Sciatic nerve (tissue), 2 donors: ENCODE measurements at regions not wholly inside any gene's neighbourhood (a gene's known extent, or its start where the extent isn't known, plus 50 kb on each side); places are given as distances from the start of the nearest gene placed in this dataset.
"Not testable (repeated sequence)": the region's sequence is repeated elsewhere in the genome, so short reads cannot be mapped to it uniquely, and the experiment has no call there.

ENCODE experiments used
- ATAC-seq: fragments of 200-7000 bp; cut with Tn5 transposase; one replicate; pipeline ENCODE4 v1.9.1; 2020; ENCODE audit warnings: mild to moderate bottlenecking, moderate library complexity
- DNase-seq: peaks from one replicate; pipeline ENCODE4 v3.0.0-alpha.2; 2020; ENCODE audit warnings: low spot score
- intact Hi-C: fragments of 100-400 bp; cut with DNase I; formaldehyde crosslinking; loops from one replicate; pipeline ENCODE4 v1.14.2; 2022
- donor health status: DM: no; HTN: no; CAD: no.
- donor health status: DM: no; HTN: no; CAD: no.

- ATAC-seq = no peak
- intact Hi-C loops = no loop called here
- no peak for DNase-seq
These were observed 123.3 kb upstream of the GRM7 start for GRCh38 chr3:6737630-6738029.

- intact Hi-C loops = no loop called here
- ATAC-seq (no peak), DNase-seq (no peak)
These were observed 121.6 kb upstream of the GRM7 start for GRCh38 chr3:6739288-6739687.

- no peak for DNase-seq
- ATAC-seq = no peak
- intact Hi-C loops = no loop called here
These were observed 117.7 kb upstream of the GRM7 start for GRCh38 chr3:6743067-6743720.

GRCh38 chr3:6746443-6746842 is 114.5 kb upstream of the GRM7 start:
- ATAC-seq (no peak), DNase-seq (no peak)
- intact Hi-C loops = no loop called here

- no peak for DNase-seq
These were observed 113.9 kb upstream of the GRM7 start for GRCh38 chr3:6747017-6747416.

GRCh38 chr3:6750782-6751181 is 110.1 kb upstream of the GRM7 start:
- intact Hi-C loops = no loop called here
- no peak for DNase-seq
- no peak for ATAC-seq

More at GRCh38 chr3:6747017-6747416, 113.9 kb upstream of the GRM7 start:
- no peak for ATAC-seq
- intact Hi-C loops = no loop called here

GRCh38 chr3:6753536-6753935 is 107.4 kb upstream of the GRM7 start:
- ATAC-seq = no peak
- intact Hi-C loops = no loop called here
- no peak for DNase-seq

- ATAC-seq, intact Hi-C loops, DNase-seq: not testable (repeated sequence)
These were observed 91.2 kb upstream of the GRM7 start for GRCh38 chr3:6769532-6770396.

- ATAC-seq (no peak), DNase-seq (no peak)
- intact Hi-C loops = no loop called here
These were observed 90.6 kb upstream of the GRM7 start for GRCh38 chr3:6770397-6770690.

- intact Hi-C loops = no loop called here
- ATAC-seq (no peak), DNase-seq (no peak)
These were observed 89.7 kb upstream of the GRM7 start for GRCh38 chr3:6771171-6771570.

- ATAC-seq (no peak), DNase-seq (no peak)
- intact Hi-C loops = no loop called here
These were observed 81.8 kb upstream of the GRM7 start for GRCh38 chr3:6779140-6779539.

GRCh38 chr3:6781092-6781491 is 79.8 kb upstream of the GRM7 start:
- intact Hi-C loops = no loop called here
- no peak for DNase-seq
- no peak for ATAC-seq

- ATAC-seq = no peak
- intact Hi-C loops = no loop called here
- no peak for DNase-seq
These were observed 75.2 kb upstream of the GRM7 start for GRCh38 chr3:6785726-6786125.

GRCh38 chr3:6791161-6791560 is 69.8 kb upstream of the GRM7 start:
- no peak for DNase-seq
- no peak for ATAC-seq
- intact Hi-C loops = no loop called here

GRCh38 chr3:6799264-6799915 is 61.5 kb upstream of the GRM7 start:
- peak; percentile 59 for DNase-seq
- ATAC-seq = no peak
- intact Hi-C loops = no loop called here

GRCh38 chr3:6803619-6804018 is 57.3 kb upstream of the GRM7 start:
- DNase-seq (no peak), ATAC-seq (no peak)
- intact Hi-C loops = no loop called here

GRCh38 chr3:6805236-6805635 is 55.7 kb upstream of the GRM7 start:
- DNase-seq = no peak
- intact Hi-C loops = no loop called here
- ATAC-seq = no peak

GRCh38 chr3:6806991-6807390 is 53.9 kb upstream of the GRM7 start:
- intact Hi-C loops = no loop called here
- no peak for DNase-seq
- ATAC-seq = no peak

GRCh38 chr3:6807967-6808588 is 52.8 kb upstream of the GRM7 start:
- intact Hi-C loops = no loop called here
- no peak for DNase-seq

GRCh38 chr3:6809349-6809748 is 51.6 kb upstream of the GRM7 start:
- ATAC-seq (no peak), DNase-seq (no peak)
- intact Hi-C loops = no loop called here

More at GRCh38 chr3:6807967-6808588, 52.8 kb upstream of the GRM7 start:
- ATAC-seq = no peak
